GM21723 (cell line): ENCODE measurements at regions not wholly inside any gene's neighbourhood (a gene's known extent, or its start where the extent isn't known, plus 50 kb on each side); places are given as distances from the start of the nearest gene placed in this dataset.

Experiments used
- ATAC-seq: cut with Tn5 transposase; IDR thresholded peaks from one replicate; pipeline ENCODE4 v1.9.1; 2021; ENCODE audit warnings: mild to moderate bottlenecking, moderate library complexity; ENCODE audit not compliant: unreplicated experiment

DNA sequence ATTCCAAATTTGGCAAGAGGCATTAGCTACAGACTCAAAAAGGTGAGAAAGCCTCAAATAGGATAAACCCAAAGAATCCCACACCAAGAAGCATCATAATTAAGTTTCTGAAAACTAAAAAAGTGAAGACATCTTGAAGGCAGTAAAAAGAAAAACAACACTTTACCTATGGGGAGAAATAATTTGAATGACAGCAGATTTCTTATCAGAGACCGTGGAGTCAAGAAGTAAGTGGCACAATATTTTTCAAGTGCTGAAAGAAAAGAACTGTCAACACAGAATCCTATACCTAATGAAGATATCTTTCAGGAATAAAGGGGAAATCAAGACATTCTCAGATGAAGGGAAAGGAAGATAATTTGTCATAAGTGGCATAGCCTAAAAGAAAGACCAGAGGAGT, 193.3 kb upstream of the CHD6 start:
- no peak for ATAC-seq

DNA sequence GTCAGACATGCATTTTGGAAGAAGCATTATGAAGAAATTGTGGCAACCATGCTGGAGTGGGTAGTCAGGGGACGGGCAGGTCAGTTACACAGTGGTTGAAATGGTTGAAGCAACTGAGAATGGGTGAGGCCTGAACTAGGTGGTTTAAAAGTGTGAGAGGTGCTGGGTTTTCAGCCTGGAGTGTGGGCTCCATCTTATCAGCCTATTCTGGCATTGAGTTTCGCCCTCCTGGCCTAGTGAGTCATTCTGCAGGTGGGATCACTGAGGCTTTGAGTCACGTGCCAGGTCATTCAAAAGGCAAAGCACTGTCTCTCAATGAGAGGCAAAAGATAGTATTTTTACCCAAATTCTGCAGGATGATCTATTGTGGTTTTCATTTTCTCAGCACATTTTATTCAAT, 181.9 kb upstream of the CHD6 start:
- no peak for ATAC-seq

DNA sequence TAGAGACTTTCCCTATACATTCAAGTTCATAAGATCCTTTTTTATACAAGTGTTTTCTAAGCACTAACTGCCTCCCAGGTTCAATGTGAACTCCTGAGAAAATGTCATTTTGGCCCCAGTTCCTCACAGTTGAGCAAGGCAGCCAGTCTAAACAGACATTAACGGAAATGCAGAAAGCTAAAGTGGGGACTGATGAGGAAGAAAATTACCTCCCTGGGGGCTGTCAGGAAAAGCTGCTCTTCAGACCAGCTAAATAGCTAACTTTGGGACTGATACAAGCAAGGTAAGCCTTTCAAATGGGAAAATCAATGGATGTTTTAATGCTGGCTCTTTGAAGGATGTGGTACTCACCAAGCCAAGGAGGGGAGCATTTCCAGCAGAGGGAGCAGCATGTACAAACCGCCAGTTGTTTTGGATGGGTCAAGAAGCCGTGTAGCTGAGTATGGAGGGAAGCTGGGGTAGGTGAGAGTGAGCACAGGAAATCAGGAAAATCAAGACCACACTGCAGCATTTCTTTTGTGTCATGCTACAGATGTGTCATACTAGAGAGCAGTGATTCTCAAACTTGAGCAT, 180.8 kb upstream of the CHD6 start:
- ATAC-seq = no peak

DNA sequence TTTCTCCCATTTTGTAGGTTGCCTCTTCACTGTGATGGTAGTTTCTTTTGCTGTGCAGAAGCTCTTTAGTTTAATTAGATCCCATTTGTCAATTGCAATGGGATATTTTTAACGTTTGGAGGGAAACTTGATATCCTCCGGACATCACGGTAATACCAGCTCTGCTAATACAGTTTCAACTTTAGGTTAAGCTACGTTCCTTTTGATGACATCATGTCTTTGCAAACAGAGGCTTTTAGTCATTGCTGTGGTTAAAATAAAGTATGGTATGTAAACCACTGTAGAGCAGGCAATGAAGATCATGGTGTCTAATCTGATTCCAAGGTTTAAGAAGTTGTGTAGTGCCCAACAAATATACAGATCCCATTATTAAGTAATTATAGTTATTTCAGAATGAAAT, 168.0 kb upstream of the CHD6 start:
- no peak for ATAC-seq

DNA sequence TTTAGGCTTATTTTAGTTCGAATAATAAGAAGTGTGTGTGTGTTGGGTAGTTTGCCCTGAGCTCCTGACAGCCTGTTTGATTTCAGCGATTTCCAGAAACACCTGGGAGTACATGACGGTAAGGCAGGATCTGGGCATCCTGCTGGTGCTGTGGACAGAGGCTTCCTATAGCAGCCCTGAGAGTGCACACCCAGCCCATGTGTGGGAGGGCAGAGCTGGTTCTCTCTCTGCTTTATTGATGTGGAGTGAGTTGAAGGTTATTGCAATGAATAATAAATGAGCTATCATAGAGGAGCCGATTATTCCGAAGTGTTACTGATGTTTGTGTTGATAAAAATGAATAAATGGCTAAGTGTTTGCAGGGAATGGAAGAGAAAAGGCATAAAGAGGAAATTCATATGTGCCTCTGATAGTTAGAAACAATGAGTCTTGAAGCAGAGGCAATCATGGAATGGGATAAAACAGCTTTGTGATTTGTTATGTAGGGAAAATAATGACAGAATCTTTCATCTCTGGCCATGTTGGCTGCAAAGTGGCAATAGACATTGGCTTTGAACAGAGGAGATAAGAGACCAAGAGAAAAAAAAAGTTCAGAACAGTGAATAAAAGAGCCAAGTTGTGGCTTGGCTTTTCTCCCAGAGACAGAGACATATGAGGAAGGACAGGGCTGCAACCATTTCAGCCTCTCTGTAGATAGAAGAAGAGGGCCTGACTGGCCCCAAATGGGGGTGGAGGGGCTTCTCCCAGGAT, 166.2 kb upstream of the CHD6 start:
- ATAC-seq = no peak

DNA sequence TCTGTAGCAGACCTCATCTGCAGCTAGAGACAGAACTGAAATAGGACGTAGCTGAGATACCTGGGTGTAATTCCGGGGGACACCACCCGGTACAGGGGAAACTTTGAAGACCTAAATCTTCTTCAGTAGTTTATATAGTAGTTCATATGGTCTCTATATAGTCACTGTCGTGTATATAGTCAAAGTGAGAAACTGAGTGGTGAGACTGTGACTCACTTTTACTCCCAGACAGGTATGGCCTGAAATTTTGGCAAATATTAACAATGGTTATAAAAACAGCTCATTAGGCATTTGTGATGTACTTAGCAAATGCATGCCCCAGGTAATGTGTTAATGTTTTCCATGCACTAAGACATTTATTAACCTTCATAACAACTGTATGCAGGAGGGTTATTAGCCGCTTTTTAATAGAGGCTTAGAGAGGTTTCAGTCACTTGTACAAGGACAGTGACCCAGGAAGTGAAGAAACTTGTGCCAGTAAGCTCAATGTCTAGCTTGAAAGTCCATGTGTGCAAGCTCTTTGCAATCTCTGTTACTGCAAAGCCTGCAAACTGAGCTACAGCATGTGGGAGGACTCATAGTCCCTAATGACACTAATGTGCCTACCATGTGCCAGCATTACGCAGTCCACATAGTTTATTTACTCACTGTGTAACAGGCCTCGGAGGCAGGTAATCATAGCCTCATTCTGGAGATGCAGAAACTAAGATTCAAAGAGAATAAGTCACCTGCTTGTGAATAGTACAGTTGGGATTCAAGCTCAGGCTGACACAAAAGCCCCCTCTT, 165.4 kb upstream of the CHD6 start:
- no peak for ATAC-seq

DNA sequence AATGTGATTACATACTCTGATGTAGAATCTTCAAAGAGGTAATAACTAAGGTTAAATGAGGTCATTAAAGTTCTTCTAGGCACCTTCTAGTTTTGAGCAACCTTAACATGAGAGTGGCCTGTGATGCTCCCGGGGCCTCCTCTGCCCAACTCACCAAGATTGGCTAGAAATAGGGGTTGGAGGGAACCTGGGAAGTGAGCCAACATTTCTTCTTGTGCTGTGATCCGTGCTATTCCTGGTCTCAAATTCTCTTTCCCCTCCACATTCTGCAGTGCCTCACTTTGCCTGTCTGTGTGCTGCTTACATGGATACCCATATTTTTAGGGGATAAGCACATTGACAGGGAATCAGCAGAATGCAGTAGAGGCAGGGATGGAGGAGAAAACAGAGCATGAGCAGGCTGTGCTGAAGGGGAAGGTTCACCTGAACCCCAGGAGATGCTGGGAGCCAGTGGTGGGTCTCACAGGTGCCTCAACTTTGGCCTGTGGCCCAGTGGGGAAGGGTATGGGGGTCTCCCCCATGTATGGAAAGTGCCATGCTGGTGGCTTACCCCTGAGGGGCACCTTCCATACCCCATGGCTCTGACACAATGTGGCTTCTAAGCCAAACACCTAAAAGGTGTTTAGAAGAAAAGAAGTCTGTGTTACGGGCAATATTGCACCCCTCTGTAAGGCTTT, 164.7 kb upstream of the CHD6 start:
- no peak for ATAC-seq

DNA sequence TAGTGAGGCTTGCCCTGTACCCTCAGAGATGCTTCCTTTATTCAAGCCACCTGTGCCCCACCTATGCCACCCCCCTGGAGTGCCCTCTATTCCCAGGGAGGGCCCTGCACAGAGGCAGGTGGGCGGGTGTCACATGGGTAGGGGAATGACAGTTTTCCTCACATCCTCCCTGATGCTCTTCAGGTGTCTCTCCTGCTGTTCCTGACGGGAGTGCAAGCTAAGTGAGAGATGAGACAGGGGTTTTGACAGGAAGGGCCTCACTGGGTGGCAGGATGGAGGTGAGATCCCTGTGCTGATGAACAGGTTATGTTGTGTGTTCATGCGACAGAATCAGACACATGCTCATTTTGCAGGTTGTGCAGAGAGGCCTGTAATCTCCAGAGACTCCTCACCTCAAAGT, 164.1 kb upstream of the CHD6 start:
- ATAC-seq = no peak

DNA sequence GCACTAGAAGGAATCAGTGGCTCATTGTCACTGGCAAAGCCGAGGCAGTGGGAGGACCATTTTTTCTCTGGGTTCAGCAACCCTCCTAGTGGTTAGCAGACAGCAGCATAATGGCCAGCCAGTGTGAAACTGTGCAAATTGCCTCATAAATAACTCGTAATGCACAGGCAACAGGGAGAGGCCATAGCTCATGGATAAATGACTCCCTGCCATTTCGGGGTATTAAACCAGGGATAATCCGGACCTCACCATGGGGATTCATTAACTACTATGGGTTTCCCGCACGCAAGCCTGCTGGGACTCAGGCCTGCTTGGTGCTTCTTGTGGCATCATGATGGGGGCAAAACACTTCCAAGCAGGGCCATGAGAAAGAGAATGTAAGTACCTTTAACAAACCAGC, 158.2 kb upstream of the CHD6 start:
- ATAC-seq = no peak

DNA sequence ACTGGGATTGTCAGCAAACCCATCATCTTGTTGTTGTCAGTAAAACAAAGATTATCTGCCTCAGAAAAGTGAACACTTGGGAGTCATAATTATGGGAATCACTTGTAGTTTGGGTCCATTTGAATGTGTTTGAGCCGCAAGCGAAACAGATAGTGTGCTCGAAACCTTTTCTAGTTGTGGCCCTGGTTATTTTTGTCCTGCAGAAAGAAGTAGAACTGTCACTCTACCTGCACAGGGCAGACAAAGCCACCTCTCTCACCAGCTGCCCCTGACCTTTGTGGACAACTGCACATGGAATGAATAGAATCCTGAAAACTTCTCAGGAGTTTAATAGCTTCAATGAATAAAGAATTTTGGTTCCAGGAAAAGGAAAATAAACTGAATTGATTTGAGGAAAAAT, 156.1 kb upstream of the CHD6 start:
- no peak for ATAC-seq

DNA sequence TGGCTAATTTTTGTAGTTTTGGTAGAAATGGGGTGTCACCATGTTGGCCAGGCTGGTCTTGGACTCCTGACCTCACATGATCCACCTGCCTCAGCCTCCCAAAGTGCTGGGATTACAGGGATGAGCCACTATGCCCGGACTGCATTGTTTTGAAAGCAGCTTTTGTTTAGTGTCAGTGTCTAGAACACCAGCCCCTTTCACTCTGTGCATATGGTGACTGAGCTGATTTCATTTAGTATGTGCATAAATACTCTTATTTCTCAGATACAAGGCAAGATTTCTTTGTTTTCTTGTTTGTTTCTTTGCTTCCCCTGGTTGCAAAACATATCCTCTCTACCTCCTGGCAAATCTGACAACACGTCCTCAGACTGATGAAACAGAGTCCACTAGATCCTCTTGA, 152.8 kb upstream of the CHD6 start:
- ATAC-seq = no peak

DNA sequence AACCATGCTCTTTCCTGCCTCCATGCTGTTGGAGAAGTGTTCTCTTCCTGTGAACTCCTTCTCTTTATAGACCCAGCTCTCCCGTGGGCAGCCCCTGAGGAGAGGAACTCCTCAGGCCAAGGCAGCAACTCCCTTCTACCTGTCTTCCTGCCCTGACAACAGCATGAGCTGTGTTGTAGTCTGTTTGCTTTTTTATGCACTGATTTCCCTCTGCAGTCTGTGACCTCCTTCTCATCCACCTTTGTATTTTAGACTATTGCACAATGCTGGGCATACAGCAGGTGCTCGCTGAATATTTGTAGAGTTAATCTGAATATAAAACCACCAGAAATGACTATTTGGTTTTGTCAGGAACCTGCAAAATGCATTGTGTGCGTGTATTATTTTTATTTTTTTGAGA, 152.2 kb upstream of the CHD6 start:
- no peak for ATAC-seq

DNA sequence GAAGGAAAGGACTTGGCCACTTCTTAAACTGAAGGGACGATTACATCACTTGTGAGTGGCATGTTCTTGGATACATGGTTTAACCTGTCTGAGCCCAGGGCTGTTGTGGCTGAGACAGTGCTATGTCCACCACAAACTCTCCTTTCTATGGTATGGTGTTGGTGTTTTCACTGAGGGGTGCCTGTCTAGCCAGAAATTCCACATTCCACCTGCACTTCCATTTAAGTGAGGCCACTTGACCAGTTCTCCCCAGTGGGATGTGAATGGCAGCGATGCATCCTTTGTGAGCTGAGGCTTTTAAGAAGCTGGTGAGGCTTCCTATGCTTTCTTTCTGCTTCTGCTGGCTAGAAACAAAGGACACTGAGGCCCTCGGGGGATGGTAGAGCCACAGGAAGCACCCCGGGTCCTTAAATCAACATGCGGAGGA, 151.4 kb upstream of the CHD6 start:
- no peak for ATAC-seq

DNA sequence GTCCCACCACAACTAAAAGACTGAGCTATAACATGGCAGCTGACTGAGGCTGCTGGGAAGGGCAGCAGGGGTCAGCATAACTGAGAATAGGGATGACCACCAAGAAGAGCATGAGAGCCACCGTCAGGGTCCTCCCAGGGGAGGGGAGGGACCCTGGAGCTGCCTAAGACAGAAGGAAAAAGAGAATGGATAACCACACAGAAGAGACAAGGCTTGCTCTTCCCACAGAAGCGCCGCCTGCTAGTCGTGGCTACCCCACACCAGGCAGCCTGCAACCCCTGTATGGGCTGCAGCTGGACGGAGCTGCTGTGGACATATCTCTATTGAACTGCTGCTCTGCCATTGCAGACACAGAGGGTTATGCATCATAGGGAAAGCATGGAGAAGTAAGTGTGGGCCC, 132.0 kb upstream of the CHD6 start:
- no peak for ATAC-seq

DNA sequence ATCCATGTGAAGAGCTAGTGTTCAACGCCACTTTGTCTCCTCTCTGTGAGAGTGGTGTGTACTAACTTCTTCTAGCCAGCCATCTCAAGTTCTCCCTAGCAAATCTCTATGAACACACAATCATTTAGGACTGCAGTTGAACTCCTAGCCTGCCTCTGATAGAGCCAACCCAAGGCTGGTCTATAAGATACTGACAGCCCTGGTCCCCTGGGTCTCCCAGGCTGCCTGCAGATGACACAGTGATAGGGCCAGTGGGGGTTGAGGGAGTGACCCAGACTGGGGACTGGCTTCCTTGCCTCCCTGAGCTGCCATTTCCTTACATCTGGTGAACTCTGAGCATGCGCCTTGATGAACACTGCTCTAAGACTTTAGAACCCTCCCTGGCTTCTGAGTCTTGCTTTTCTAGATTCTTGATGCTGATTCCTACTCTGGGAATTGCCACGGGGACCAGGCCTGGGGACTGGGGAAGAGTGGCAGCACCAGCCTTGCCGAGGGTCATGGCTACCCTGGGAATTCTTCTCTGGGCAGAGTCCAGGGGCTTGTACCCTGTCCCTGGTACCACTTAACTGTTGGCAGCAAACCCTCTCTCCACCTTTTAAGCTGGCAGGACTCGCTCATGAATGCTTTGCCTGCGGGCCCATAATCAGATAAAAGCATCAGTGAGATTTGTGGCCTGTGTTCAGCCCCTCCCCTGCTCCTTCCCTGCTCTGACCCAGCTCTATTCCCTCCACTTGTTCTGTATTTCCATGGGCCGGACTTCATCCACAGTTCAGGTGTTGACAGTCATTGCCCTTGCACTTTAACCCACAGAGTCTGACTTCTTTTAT, 130.8 kb upstream of the CHD6 start:
- no peak for ATAC-seq

DNA sequence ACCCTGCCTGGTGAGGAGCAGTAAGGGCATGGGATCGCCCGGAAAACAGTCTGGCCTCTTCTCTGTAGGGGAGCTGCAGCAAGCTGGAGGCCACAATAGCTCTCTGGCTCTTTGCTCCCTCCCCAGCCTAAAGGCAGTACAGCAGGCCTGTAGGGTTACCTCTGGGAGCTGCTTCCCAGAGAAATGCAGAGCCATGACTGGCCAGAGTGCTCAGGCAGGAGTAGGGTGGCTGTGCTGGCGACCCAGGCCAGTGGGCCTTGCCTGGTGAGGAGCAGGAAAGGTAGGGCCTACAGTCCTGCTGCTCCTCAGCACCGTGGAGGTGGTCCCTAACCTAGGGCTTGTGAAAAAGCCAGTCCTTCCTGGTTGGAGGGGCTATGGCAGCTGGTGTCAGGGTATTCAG, 129.9 kb upstream of the CHD6 start:
- ATAC-seq = no peak

DNA sequence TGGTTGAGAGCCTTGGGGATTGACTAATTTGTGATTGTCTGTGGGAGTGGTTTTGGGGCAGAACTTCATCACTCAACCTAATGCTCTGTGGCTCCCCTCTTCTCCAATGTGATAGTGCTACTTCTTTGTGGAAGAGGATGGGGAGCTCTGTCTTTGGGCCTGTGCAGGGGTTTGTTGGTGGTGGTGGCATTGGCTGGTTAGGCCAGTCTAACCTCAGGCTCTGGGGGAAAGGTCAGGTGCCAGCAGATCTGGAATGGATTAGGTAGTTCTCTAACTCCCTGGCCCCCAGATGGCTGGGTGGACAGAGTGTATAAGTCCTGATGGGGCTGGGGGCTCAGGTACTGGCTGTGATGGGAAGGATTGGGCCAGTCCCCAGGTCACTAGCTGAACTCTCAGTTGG, 129.0 kb upstream of the CHD6 start:
- no peak for ATAC-seq

DNA sequence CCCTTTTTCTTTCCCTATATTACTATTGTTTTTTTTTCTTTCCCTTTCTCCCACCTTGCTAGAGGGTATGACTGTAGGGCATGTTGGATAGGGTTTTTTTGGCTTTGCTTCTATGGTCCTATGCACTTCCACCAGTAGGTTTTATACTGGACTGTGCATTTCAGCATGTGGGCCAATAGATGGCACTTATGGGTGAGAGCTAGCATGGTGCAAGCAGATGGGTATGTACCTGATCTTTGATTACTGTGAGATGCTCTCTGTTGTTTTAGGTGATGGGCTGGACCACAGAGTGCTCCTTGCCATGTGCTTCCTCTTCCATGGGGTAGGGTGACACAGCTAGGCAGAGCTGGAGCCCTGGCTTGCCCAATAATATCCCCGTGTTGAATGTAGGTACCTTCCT, 128.5 kb upstream of the CHD6 start:
- ATAC-seq = no peak

DNA sequence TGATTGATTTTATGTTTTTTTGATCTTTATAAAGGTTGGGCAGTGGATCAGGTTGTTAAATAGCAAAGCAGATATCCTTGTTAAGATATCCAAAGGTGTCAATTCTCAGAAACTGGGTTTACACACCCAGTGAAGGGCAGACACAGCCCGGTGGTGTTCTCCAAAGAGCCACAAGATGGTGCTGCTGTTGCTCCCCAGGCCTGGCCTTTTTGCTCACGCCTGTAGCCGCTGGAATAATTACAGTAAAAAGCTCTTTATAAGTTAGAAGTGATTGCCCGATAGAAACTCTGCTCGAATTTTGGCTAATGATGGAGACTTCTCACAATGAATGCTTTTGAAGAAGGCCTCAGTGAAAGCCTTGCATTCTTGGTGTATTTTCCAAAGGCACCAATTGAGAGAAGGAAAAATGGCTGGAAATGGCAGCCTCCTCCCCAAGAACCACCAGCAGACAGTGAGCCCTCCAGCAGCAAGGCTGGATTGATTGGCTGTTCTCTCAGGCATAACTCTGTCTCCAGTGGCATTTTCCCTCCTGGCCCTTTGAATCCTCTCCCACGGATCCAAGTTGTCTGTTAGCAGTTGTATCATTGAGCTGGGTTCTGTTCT, 120.5 kb upstream of the CHD6 start:
- ATAC-seq = no peak

DNA sequence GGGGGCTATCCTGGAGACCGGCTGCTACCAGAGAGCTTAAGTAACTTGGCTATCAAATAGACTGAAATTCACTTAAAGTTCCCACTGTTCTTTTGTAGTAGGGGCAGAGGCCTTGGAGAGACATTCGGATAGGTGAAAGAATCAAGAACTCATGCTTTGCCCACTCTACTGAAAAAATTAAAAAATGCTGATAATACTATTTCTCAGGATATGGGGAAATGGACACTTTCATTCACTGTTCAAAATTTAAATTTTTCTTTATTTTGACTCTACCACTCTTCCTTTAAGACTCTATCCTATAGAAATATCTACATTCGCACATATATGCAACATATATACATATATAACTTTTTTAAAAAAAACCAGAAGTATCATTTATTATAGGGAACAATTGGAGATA, 117.8 kb upstream of the CHD6 start:
- no peak for ATAC-seq
